ENCODE measurements at regions not wholly inside any gene's neighbourhood (a gene's known extent, or its start where the extent isn't known, plus 50 kb on each side); places are given as distances from the start of the nearest gene placed in this dataset.

- peaks cover 1% of the 10 kb centered on the region for H3K9me3 Mint-ChIP-seq
- no peaks in the 10 kb centered on the region for H3K4me1 Mint-ChIP-seq
- H3K27ac Mint-ChIP-seq: no peak overlapping the region
- H3K4me3 Mint-ChIP-seq: no peak overlapping the region
- peaks cover 11% of the 10 kb centered on the region for H3K27me3 Mint-ChIP-seq
- H3K36me3 Mint-ChIP-seq: peaks cover 1% of the 10 kb centered on the region
- DNase-seq (ENCODE audit: low spot score in 2 of 2) (no peak), ATAC-seq (ENCODE audit: low read depth) (no peak)
Observed at GRCh38 chr3:124513610-124513997, 216.6 kb upstream of the UMPS start.

- Mint-ChIP-seq H3K27me3 (peaks cover 11% of the 10 kb centered on the region), H3K4me1 (no peaks in the 10 kb centered on the region), H3K4me3 (no peak overlapping the region), H3K9me3 (no peaks in the 10 kb centered on the region), H3K36me3 (no peaks in the 10 kb centered on the region), H3K27ac (no peak overlapping the region)
- ATAC-seq (ENCODE audit: low read depth) (no peak), DNase-seq (ENCODE audit: low spot score in 2 of 2) (no peak)
Observed at GRCh38 chr3:124514683-124515082, 215.6 kb upstream of the UMPS start.

GRCh38 chr3:124516333-124516732 is 213.9 kb upstream of the UMPS start:
- Mint-ChIP-seq H3K36me3 (no peaks in the 10 kb centered on the region), H3K9me3 (no peaks in the 10 kb centered on the region), H3K27ac (no peak overlapping the region), H3K4me1 (no peaks in the 10 kb centered on the region), H3K4me3 (no peak overlapping the region), H3K27me3 (peaks cover 6% of the 10 kb centered on the region)
- ATAC-seq (ENCODE audit: low read depth) (no peak), DNase-seq (ENCODE audit: low spot score in 2 of 2) (no peak)

- Mint-ChIP-seq H3K27ac (no peak overlapping the region), H3K36me3 (no peaks in the 10 kb centered on the region), H3K9me3 (no peaks in the 10 kb centered on the region), H3K4me1 (no peaks in the 10 kb centered on the region), H3K27me3 (peaks cover 5% of the 10 kb centered on the region), H3K4me3 (no peak overlapping the region)
- ATAC-seq (ENCODE audit: low read depth): no peak
- DNase-seq (ENCODE audit: low spot score in 2 of 2): no peak
Observed at GRCh38 chr3:124517306-124517705, 212.9 kb upstream of the UMPS start.

- H3K4me1 Mint-ChIP-seq: no peaks in the 10 kb centered on the region
- H3K36me3 Mint-ChIP-seq: no peaks in the 10 kb centered on the region
- no peaks in the 10 kb centered on the region for H3K9me3 Mint-ChIP-seq
- H3K27ac Mint-ChIP-seq: no peak overlapping the region
- H3K27me3 Mint-ChIP-seq: peaks cover 5% of the 10 kb centered on the region
- ATAC-seq (ENCODE audit: low read depth) (no peak), DNase-seq (ENCODE audit: low spot score in 2 of 2) (no peak)
- H3K4me3 Mint-ChIP-seq: no peak overlapping the region
Observed at GRCh38 chr3:124518350-124518749, 211.9 kb upstream of the UMPS start.

GRCh38 chr3:124519591-124520194 is 210.6 kb upstream of the UMPS start:
- Mint-ChIP-seq H3K4me3 (no peak overlapping the region), H3K36me3 (no peaks in the 10 kb centered on the region), H3K4me1 (no peaks in the 10 kb centered on the region), H3K27me3 (peaks cover 5% of the 10 kb centered on the region), H3K9me3 (no peaks in the 10 kb centered on the region), H3K27ac (no peak overlapping the region)
- ATAC-seq (ENCODE audit: low read depth) (no peak), DNase-seq (ENCODE audit: low spot score in 2 of 2) (no peak)

GRCh38 chr3:124520970-124521369 is 209.3 kb upstream of the UMPS start:
- H3K27ac Mint-ChIP-seq: no peak overlapping the region
- no peaks in the 10 kb centered on the region for H3K4me1 Mint-ChIP-seq
- H3K36me3 Mint-ChIP-seq: no peaks in the 10 kb centered on the region
- ATAC-seq (ENCODE audit: low read depth) (no peak), DNase-seq (ENCODE audit: low spot score in 2 of 2) (no peak)
- peaks cover 7% of the 10 kb centered on the region for H3K27me3 Mint-ChIP-seq
- H3K9me3 Mint-ChIP-seq: peaks cover 4% of the 10 kb centered on the region
- no peak overlapping the region for H3K4me3 Mint-ChIP-seq

- no peak for DNase-seq (ENCODE audit: low spot score in 2 of 2)
- H3K36me3 Mint-ChIP-seq: no peaks in the 10 kb centered on the region
- H3K9me3 Mint-ChIP-seq: peaks cover 7% of the 10 kb centered on the region
- no peak for ATAC-seq (ENCODE audit: low read depth)
- H3K4me1 Mint-ChIP-seq: no peaks in the 10 kb centered on the region
- H3K4me3 Mint-ChIP-seq: no peak overlapping the region
- no peak overlapping the region for H3K27ac Mint-ChIP-seq
- H3K27me3 Mint-ChIP-seq: peaks cover 10% of the 10 kb centered on the region
Observed at GRCh38 chr3:124522082-124522625, 208.1 kb upstream of the UMPS start.

GRCh38 chr3:124526601-124527000 is 203.7 kb upstream of the UMPS start:
- Mint-ChIP-seq H3K27ac (no peak overlapping the region), H3K27me3 (peaks cover 9% of the 10 kb centered on the region), H3K4me3 (no peak overlapping the region), H3K4me1 (no peaks in the 10 kb centered on the region), H3K9me3 (peaks cover 7% of the 10 kb centered on the region), H3K36me3 (no peaks in the 10 kb centered on the region)
- ATAC-seq (ENCODE audit: low read depth) (no peak), DNase-seq (ENCODE audit: low spot score in 2 of 2) (no peak)

- H3K4me1 Mint-ChIP-seq: no peaks in the 10 kb centered on the region
- peaks cover 7% of the 10 kb centered on the region for H3K9me3 Mint-ChIP-seq
- no peak overlapping the region for H3K4me3 Mint-ChIP-seq
- peaks cover 7% of the 10 kb centered on the region for H3K27me3 Mint-ChIP-seq
- no peak for ATAC-seq (ENCODE audit: low read depth)
- no peak overlapping the region for H3K27ac Mint-ChIP-seq
- no peak for DNase-seq (ENCODE audit: low spot score in 2 of 2)
- no peaks in the 10 kb centered on the region for H3K36me3 Mint-ChIP-seq
Observed at GRCh38 chr3:124529826-124530571, 200.3 kb upstream of the UMPS start.

GRCh38 chr3:124530916-124531315 is 199.3 kb upstream of the UMPS start:
- no peak for DNase-seq (ENCODE audit: low spot score in 2 of 2)
- Mint-ChIP-seq H3K36me3 (no peaks in the 10 kb centered on the region), H3K27ac (no peak overlapping the region), H3K9me3 (peaks cover 3% of the 10 kb centered on the region), H3K27me3 (peaks cover 7% of the 10 kb centered on the region), H3K4me1 (no peaks in the 10 kb centered on the region), H3K4me3 (no peak overlapping the region)
- ATAC-seq (ENCODE audit: low read depth): no peak

- Mint-ChIP-seq H3K27me3 (peaks cover 2% of the 10 kb centered on the region), H3K4me3 (no peak overlapping the region), H3K4me1 (no peaks in the 10 kb centered on the region), H3K36me3 (no peaks in the 10 kb centered on the region), H3K9me3 (no peaks in the 10 kb centered on the region), H3K27ac (no peak overlapping the region)
- no peak for DNase-seq (ENCODE audit: low spot score in 2 of 2)
- no peak for ATAC-seq (ENCODE audit: low read depth)
Observed at GRCh38 chr3:124532071-124532470, 198.2 kb upstream of the UMPS start.

GRCh38 chr3:124535306-124535705 is 194.9 kb upstream of the UMPS start:
- ATAC-seq (ENCODE audit: low read depth) (no peak), DNase-seq (ENCODE audit: low spot score in 2 of 2) (no peak)
- Mint-ChIP-seq H3K9me3 (no peaks in the 10 kb centered on the region), H3K4me1 (no peaks in the 10 kb centered on the region), H3K27ac (no peak overlapping the region), H3K27me3 (no peaks in the 10 kb centered on the region), H3K36me3 (no peaks in the 10 kb centered on the region), H3K4me3 (no peak overlapping the region)

- Mint-ChIP-seq H3K36me3 (no peaks in the 10 kb centered on the region), H3K27me3 (peaks cover 4% of the 10 kb centered on the region), H3K4me3 (no peak overlapping the region), H3K27ac (no peak overlapping the region), H3K9me3 (no peaks in the 10 kb centered on the region), H3K4me1 (no peaks in the 10 kb centered on the region)
- DNase-seq (ENCODE audit: low spot score in 2 of 2) (no peak), ATAC-seq (ENCODE audit: low read depth) (no peak)
Observed at GRCh38 chr3:124540550-124541211, 189.6 kb upstream of the UMPS start.

All from memory B cell (primary cell).